ENCODE measurements at regions not wholly inside any gene's neighbourhood (a gene's known extent, or its start where the extent isn't known, plus 50 kb on each side); places are given as distances from the start of the nearest gene placed in this dataset.

DNA sequence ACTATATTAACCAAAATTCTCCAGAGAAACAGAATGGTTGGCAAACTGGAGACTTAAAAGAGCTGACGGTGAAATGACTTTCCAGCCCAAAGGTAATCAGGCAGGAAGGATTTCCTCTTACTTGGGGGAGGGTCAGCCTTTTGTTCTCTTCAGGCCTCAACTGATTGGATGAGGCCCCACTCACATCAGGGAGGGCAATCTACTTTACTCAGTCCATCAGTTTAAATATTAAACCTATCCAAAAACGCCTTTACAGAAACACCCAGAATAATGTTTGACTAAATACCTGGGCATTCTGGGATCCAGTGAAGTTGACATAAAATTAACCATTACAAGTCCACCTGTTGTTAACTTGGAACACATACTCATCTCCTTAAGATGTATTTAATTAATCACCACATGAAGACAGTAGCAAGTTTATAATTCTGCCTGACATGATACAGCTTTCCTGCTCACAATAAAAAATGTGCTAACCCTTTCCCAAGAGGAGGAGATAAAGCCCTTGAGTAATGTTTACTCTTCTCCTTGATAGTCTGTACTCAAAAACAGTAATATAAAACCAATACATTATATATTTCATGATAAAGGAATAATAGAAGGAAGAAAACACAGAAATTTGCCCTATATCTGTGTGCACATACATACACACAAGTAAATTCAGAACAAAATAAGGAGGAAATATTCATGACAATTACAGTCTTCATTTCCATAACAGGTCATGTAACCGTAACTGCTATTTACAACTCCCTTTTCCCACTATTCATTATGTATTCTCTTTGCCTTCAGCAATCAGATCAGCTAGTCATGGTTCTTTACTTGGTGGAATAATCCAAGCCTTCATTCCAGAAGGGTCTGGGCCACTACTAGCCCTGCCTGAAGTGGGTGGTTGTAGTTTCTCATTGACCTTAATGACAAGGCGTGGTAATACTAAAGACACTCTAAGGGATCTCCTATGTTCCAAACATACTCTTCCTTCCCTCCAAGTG lies 107.5 kb upstream of the RUNX1 start:
- H3K4me3 ChIP-seq (ENCODE audit: low read depth, low read length), result no peak overlapping the region
- in situ Hi-C loops (cut with HindIII; ENCODE audit: low sequenced_read_pairs), result no loop called here
- no peak for TF ChIP-seq CTCF (IDR thresholded peaks at IDR 0.05; ENCODE audit: low read depth, low read length, missing control alignments)
- no peak for DNase-seq (ENCODE audit: low read depth)

- H3K4me3 ChIP-seq (ENCODE audit: low read depth, low read length), result no peak overlapping the region
Measured at GRCh38 chr21:35154788-35155187, 105.7 kb upstream of the RUNX1 start.

GRCh38 chr21:35153671-35154070 lies 104.6 kb upstream of the RUNX1 start:
- no peak for DNase-seq (ENCODE audit: low read depth)
- TF ChIP-seq CTCF (IDR thresholded peaks at IDR 0.05; ENCODE audit: low read depth, low read length, missing control alignments), result no peak
- no peak overlapping the region for H3K4me3 ChIP-seq (ENCODE audit: low read depth, low read length)
- in situ Hi-C loops (cut with HindIII; ENCODE audit: low sequenced_read_pairs), result no loop called here

More at GRCh38 chr21:35154788-35155187, 105.7 kb upstream of the RUNX1 start:
- DNase-seq (ENCODE audit: low read depth), result no peak
- no peak for TF ChIP-seq CTCF (IDR thresholded peaks at IDR 0.05; ENCODE audit: low read depth, low read length, missing control alignments)
- in situ Hi-C loops (cut with HindIII; ENCODE audit: low sequenced_read_pairs), result no loop called here

- TF ChIP-seq CTCF (IDR thresholded peaks at IDR 0.05; ENCODE audit: low read depth, low read length, missing control alignments), result no peak
- in situ Hi-C loops (cut with HindIII; ENCODE audit: low sequenced_read_pairs), result no loop called here
- H3K4me3 ChIP-seq (ENCODE audit: low read depth, low read length), result no peak overlapping the region
- DNase-seq (ENCODE audit: low read depth), result peak; percentile 53
Measured at GRCh38 chr21:35150562-35151226, 101.6 kb upstream of the RUNX1 start.

DNA sequence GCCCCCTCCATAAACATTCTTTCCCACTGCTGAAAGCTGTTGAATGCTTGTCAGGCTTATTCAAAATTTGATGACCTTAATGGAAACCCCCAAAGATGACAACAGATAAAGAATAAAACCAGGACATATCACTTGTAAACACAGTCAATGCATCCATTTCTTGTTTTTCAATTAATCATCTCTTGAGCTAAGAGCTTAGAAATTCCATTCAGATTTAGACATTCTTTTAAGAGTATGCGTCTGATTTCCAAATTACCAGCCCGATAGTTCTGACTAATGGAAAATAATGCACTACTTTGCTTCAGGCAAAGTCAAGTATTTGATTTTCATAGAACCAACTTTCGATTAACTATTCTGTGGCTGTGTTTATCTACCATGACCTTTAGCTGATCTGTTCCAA lies 100.6 kb upstream of the RUNX1 start:
- no peak overlapping the region for H3K4me3 ChIP-seq (ENCODE audit: low read depth, low read length)
- no peak for TF ChIP-seq CTCF (IDR thresholded peaks at IDR 0.05; ENCODE audit: low read depth, low read length, missing control alignments)
- no peak for DNase-seq (ENCODE audit: low read depth)
- in situ Hi-C loops (cut with HindIII; ENCODE audit: low sequenced_read_pairs), result no loop called here

- H3K4me3 ChIP-seq (ENCODE audit: low read depth, low read length), result no peak overlapping the region
- TF ChIP-seq CTCF (IDR thresholded peaks at IDR 0.05; ENCODE audit: low read depth, low read length, missing control alignments), result no peak
- in situ Hi-C loops (cut with HindIII; ENCODE audit: low sequenced_read_pairs), result no loop called here
- no peak for DNase-seq (ENCODE audit: low read depth)
Measured at GRCh38 chr21:35147439-35147838, 98.3 kb upstream of the RUNX1 start.
